ENCODE measurements at regions not wholly inside any gene's neighbourhood (a gene's known extent, or its start where the extent isn't known, plus 50 kb on each side); places are given as distances from the start of the nearest gene placed in this dataset.

DNA sequence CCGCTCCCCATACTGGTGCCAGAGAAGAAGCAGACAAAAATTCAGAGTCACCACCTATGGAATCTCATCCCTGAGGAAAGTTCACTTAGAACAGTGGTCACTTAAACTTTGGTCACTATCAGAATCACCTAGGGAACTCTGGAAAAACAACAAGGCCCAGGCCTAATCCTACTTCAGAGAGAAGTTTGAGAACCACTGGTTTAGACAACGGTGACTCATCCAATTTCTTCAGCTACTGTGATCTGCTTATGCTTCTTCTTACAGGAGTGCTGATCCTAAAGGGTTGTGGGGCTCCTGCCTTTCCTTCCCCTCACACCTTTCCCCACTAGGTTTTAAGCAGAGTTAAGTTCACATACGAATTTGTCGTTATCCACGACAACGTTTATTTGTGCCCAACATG, 194.7 kb upstream of the KLF4 start:
- Mint-ChIP-seq H3K4me3 (no peak overlapping the region), H3K36me3 (ENCODE audit: low read depth) (no peaks in the 10 kb centered on the region), H3K4me1 (no peaks in the 10 kb centered on the region), H3K9me3 (peaks cover 2% of the 10 kb centered on the region), H3K27me3 (no peaks in the 10 kb centered on the region), H3K27ac (no peak overlapping the region)
- DNase-seq (no peak), ATAC-seq (ENCODE audit: low read depth) (no peak)
- TF ChIP-seq CTCF (IDR thresholded peaks at IDR 0.05) = no peak
- ChIA-PET CTCF (no interaction called here), POLR2A (no interaction called here)
- intact Hi-C loops (cut with micrococcal nuclease) = no loop called here

DNA sequence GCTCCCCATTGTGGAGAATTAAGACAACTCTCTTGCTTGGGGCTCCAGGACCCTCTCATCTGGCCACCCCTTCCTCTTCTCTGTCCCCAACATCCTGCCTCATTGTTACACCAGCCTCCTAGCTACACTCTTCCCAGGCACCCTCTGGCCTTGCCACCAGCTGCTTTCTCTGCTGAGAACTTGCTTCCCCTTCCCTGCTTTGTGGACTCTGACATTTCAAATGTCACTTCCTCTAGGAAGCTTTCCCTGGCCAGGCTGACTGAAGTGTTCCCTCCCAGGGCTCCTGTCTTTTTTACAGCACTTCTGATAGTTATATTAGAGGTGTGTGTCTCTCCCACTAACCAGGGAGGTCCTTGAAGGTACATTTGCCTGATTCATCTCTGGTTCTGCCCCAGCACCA, 194.0 kb upstream of the KLF4 start:
- Mint-ChIP-seq H3K36me3 (ENCODE audit: low read depth) (no peaks in the 10 kb centered on the region), H3K27ac (no peak overlapping the region), H3K9me3 (no peaks in the 10 kb centered on the region), H3K27me3 (no peaks in the 10 kb centered on the region), H3K4me3 (no peak overlapping the region), H3K4me1 (no peaks in the 10 kb centered on the region)
- TF ChIP-seq CTCF (IDR thresholded peaks at IDR 0.05) = no peak
- ChIA-PET CTCF (no interaction called here), POLR2A (no interaction called here)
- no peak for DNase-seq
- intact Hi-C loops (cut with micrococcal nuclease) = no loop called here
- ATAC-seq (ENCODE audit: low read depth) = no peak

GRCh38 chr9:107681988-107682387, 192.4 kb upstream of the KLF4 start:
- POLR2A ChIA-PET = no interaction called here

DNA sequence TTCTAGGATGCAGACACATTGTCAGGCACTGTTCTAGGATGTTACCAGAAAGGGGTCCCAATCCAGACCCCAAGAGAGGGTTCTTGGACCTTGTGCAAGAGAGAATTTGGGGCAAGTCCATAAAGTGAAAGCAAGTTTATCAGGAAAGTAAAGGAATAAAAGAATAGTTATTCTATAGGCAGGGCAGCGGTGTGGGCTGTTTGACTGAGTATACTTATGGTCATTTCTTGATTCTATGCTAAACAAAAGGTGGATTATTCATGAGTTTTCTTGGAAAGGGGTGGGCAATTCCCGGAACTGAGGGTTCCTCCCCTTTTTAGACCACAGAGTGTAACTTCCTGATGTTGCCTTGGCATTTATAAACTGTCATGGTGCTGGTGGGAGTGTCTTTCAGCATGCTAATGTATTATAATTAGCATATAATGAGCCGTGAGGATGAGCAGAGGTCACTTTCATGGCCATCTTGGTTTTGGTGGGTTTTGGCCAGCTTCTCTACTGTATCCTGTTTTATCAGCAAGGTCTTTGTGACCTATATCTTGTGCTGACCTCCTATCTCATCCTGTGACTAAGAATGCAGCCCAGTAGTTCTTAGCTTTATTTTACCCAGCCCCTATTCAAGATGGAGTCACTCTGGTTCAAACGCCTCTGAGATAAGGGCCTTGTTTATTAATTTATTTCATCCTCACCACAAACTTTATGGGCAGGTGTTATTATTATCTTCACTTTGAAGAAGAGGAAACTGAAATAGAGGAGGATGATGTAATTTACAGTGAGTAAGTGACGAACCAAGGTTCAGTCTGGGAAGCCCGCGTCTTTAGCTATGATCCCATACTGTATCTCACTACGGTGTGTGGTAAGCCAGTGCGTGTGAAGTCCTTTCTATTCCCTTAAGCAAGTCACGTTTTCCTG, 186.0 kb upstream of the KLF4 start:
- no peak for DNase-seq
- ChIA-PET CTCF (no interaction called here), POLR2A (no interaction called here)
- Mint-ChIP-seq H3K4me3 (no peak overlapping the region), H3K27ac (no peak overlapping the region), H3K9me3 (no peaks in the 10 kb centered on the region), H3K27me3 (peaks cover 5% of the 10 kb centered on the region), H3K36me3 (ENCODE audit: low read depth) (no peaks in the 10 kb centered on the region), H3K4me1 (peaks cover 4% of the 10 kb centered on the region)
- intact Hi-C loops (cut with micrococcal nuclease) = no loop called here
- ATAC-seq (ENCODE audit: low read depth) = no peak
- TF ChIP-seq CTCF (IDR thresholded peaks at IDR 0.05) = no peak

More at GRCh38 chr9:107681988-107682387, 192.4 kb upstream of the KLF4 start:
- Mint-ChIP-seq H3K4me3 (no peak overlapping the region), H3K27me3 (no peaks in the 10 kb centered on the region), H3K36me3 (ENCODE audit: low read depth) (no peaks in the 10 kb centered on the region), H3K9me3 (no peaks in the 10 kb centered on the region), H3K27ac (no peak overlapping the region), H3K4me1 (no peaks in the 10 kb centered on the region)
- no peak for TF ChIP-seq CTCF (IDR thresholded peaks at IDR 0.05)
- ATAC-seq (ENCODE audit: low read depth) = no peak
- DNase-seq = no peak
- CTCF ChIA-PET = no interaction called here
- intact Hi-C loops (cut with micrococcal nuclease) = no loop called here

- TF ChIP-seq CTCF (IDR thresholded peaks at IDR 0.05) = no peak
- ATAC-seq (ENCODE audit: low read depth) (no peak), DNase-seq (no peak)
- no peaks in the 10 kb centered on the region for H3K36me3 Mint-ChIP-seq (ENCODE audit: low read depth)
- H3K4me1 Mint-ChIP-seq = peaks cover 4% of the 10 kb centered on the region
- intact Hi-C loops (cut with micrococcal nuclease) = no loop called here
- H3K4me3 Mint-ChIP-seq = no peak overlapping the region
- peaks cover 5% of the 10 kb centered on the region for H3K27me3 Mint-ChIP-seq
- H3K27ac Mint-ChIP-seq = no peak overlapping the region
- POLR2A ChIA-PET = no interaction called here
- CTCF ChIA-PET = no interaction called here
- H3K9me3 Mint-ChIP-seq = no peaks in the 10 kb centered on the region
Measured at GRCh38 chr9:107674721-107675277, 185.2 kb upstream of the KLF4 start.
